ENCODE measurements at regions not wholly inside any gene's neighbourhood (a gene's known extent, or its start where the extent isn't known, plus 50 kb on each side); places are given as distances from the start of the nearest gene placed in this dataset.
"Not testable (repeated sequence)": the region's sequence is repeated elsewhere in the genome, so short reads cannot be mapped to it uniquely, and the experiment has no call there.

GRCh38 chr10:5268743-5269142 is 72.1 kb downstream of the AKR1C4 start:
- DNase-seq (ENCODE audit: low spot score): no peak

- DNase-seq (ENCODE audit: low spot score): no peak
Measured at GRCh38 chr10:5269791-5270190, 73.2 kb downstream of the AKR1C4 start.

- no peak for DNase-seq (ENCODE audit: low spot score)
Measured at GRCh38 chr10:5271526-5271925, 74.9 kb downstream of the AKR1C4 start.

- no peak for DNase-seq (ENCODE audit: low spot score)
Measured at GRCh38 chr10:5272065-5272803, 75.6 kb downstream of the AKR1C4 start.

GRCh38 chr10:5274795-5275194 is 78.2 kb downstream of the AKR1C4 start:
- DNase-seq (ENCODE audit: low spot score): no peak

- no peak for DNase-seq (ENCODE audit: low spot score)
Measured at GRCh38 chr10:5281356-5281755, 83.4 kb upstream of the UCN3 start.

- no peak for DNase-seq (ENCODE audit: low spot score)
Measured at GRCh38 chr10:5282137-5282536, 82.6 kb upstream of the UCN3 start.

GRCh38 chr10:5283305-5284158 is 81.2 kb upstream of the UCN3 start:
- peak; percentile 48 for DNase-seq (ENCODE audit: low spot score)

GRCh38 chr10:5284311-5285057 is 80.3 kb upstream of the UCN3 start:
- DNase-seq (ENCODE audit: low spot score): peak; percentile 17

- DNase-seq (ENCODE audit: low spot score): no peak
Measured at GRCh38 chr10:5285186-5285585, 79.6 kb upstream of the UCN3 start.

- DNase-seq (ENCODE audit: low spot score): no peak
Measured at GRCh38 chr10:5288359-5288758, 76.4 kb upstream of the UCN3 start.

GRCh38 chr10:5289228-5289627 is 75.5 kb upstream of the UCN3 start:
- DNase-seq (ENCODE audit: low spot score): not testable (repeated sequence)

- no peak for DNase-seq (ENCODE audit: low spot score)
Measured at GRCh38 chr10:5291501-5292195, 73.1 kb upstream of the UCN3 start.

- DNase-seq (ENCODE audit: low spot score): no peak
Measured at GRCh38 chr10:5292196-5292735, 72.5 kb upstream of the UCN3 start.

- DNase-seq (ENCODE audit: low spot score): not testable (repeated sequence)
Measured at GRCh38 chr10:5292970-5293369, 71.8 kb upstream of the UCN3 start.

- peak; percentile 11 for DNase-seq (ENCODE audit: low spot score)
Measured at GRCh38 chr10:5293691-5294550, 70.8 kb upstream of the UCN3 start.

GRCh38 chr10:5297466-5297865 is 67.3 kb upstream of the UCN3 start:
- no peak for DNase-seq (ENCODE audit: low spot score)

- no peak for DNase-seq (ENCODE audit: low spot score)
Measured at GRCh38 chr10:5297996-5298395, 66.8 kb upstream of the UCN3 start.

GRCh38 chr10:5299950-5300349 is 64.8 kb upstream of the UCN3 start:
- DNase-seq (ENCODE audit: low spot score): no peak

- no peak for DNase-seq (ENCODE audit: low spot score)
Measured at GRCh38 chr10:5303504-5303903, 61.3 kb upstream of the UCN3 start.

- no peak for DNase-seq (ENCODE audit: low spot score)
Measured at GRCh38 chr10:5305374-5305773, 59.4 kb upstream of the UCN3 start.
